Nephron progenitor cell (in vitro differentiated cells): ENCODE measurements at regions not wholly inside any gene's neighbourhood (a gene's known extent, or its start where the extent isn't known, plus 50 kb on each side); places are given as distances from the start of the nearest gene placed in this dataset.
A peak's percentile ranks its signal among the peaks of the same experiment; 100 is the strongest.

Experiments used
- DNase-seq: peaks from one replicate; pipeline ENCODE4 v3.0.0; 2021
- H3K27ac Mint-ChIP-seq: 2 replicates; pipeline ENCODE4 v1.8.0; 2021; ENCODE audit warnings: mild to moderate bottlenecking, moderate library complexity, mixed read lengths
- H3K27me3 Mint-ChIP-seq: 2 replicates; pipeline ENCODE4 v1.8.0; 2021; ENCODE audit warnings: mild to moderate bottlenecking, low read depth, mixed read lengths; ENCODE audit not compliant: poor library complexity
- H3K36me3 Mint-ChIP-seq: 2 replicates; pipeline ENCODE4 v1.8.0; 2021; ENCODE audit warnings: low read depth, mixed read lengths
- H3K4me1 Mint-ChIP-seq: 2 replicates; pipeline ENCODE4 v1.8.0; 2021; ENCODE audit warnings: mixed read lengths
- H3K4me3 Mint-ChIP-seq: 2 replicates; pipeline ENCODE4 v1.8.0; 2021; ENCODE audit warnings: mild to moderate bottlenecking, moderate library complexity, mixed read lengths
- H3K9me3 Mint-ChIP-seq: 2 replicates; pipeline ENCODE4 v1.8.0; 2021; ENCODE audit warnings: mild to moderate bottlenecking, moderate library complexity, mixed read lengths
- CTCF ChIP-seq: fragments of 200-600 bp; sonication (generic); IDR thresholded peaks from 2 replicates; pipeline ENCODE4 v1.5.0; 2021; ENCODE audit warnings: antibody characterized with exemption

GRCh38 chr2:10183146-10183675, 60.7 kb downstream of the RRM2 start:
- H3K4me3 Mint-ChIP-seq = no peak overlapping the region
- H3K36me3 Mint-ChIP-seq = peaks cover 31% of the 10 kb centered on the region
- H3K27ac Mint-ChIP-seq = peak overlapping the region; percentile 64
- no peaks in the 10 kb centered on the region for H3K27me3 Mint-ChIP-seq
- no peak for TF ChIP-seq CTCF
- H3K9me3 Mint-ChIP-seq = peaks cover 13% of the 10 kb centered on the region
- peaks cover 13% of the 10 kb centered on the region for H3K4me1 Mint-ChIP-seq
- no peak for DNase-seq

GRCh38 chr2:10184421-10184820, 61.9 kb downstream of the RRM2 start:
- H3K4me3 Mint-ChIP-seq = no peak overlapping the region
- peaks cover 12% of the 10 kb centered on the region for H3K9me3 Mint-ChIP-seq
- no peak for TF ChIP-seq CTCF
- no peak overlapping the region for H3K27ac Mint-ChIP-seq
- H3K4me1 Mint-ChIP-seq = peaks cover 13% of the 10 kb centered on the region
- no peaks in the 10 kb centered on the region for H3K27me3 Mint-ChIP-seq
- H3K36me3 Mint-ChIP-seq = peaks cover 30% of the 10 kb centered on the region
- no peak for DNase-seq

GRCh38 chr2:10185046-10185445, 62.5 kb downstream of the RRM2 start:
- Mint-ChIP-seq H3K27ac (peak overlapping the region; percentile 34), H3K27me3 (peaks cover 3% of the 10 kb centered on the region), H3K36me3 (peaks cover 30% of the 10 kb centered on the region), H3K4me1 (peaks cover 14% of the 10 kb centered on the region), H3K9me3 (peaks cover 10% of the 10 kb centered on the region), H3K4me3 (no peak overlapping the region)
- DNase-seq = no peak
- TF ChIP-seq CTCF = no peak

- H3K9me3 Mint-ChIP-seq = peaks cover 10% of the 10 kb centered on the region
- H3K27ac Mint-ChIP-seq = peak overlapping the region; percentile 79
- TF ChIP-seq CTCF = no peak
- peaks cover 31% of the 10 kb centered on the region for H3K36me3 Mint-ChIP-seq
- peaks cover 3% of the 10 kb centered on the region for H3K27me3 Mint-ChIP-seq
- peaks cover 21% of the 10 kb centered on the region for H3K4me1 Mint-ChIP-seq
- no peak for DNase-seq
- no peak overlapping the region for H3K4me3 Mint-ChIP-seq
These were observed 63.2 kb downstream of the RRM2 start for GRCh38 chr2:10185755-10186154.

- H3K9me3 Mint-ChIP-seq = no peaks in the 10 kb centered on the region
- peaks cover 3% of the 10 kb centered on the region for H3K27me3 Mint-ChIP-seq
- no peak for TF ChIP-seq CTCF
- H3K4me3 Mint-ChIP-seq = no peak overlapping the region
- peaks cover 33% of the 10 kb centered on the region for H3K4me1 Mint-ChIP-seq
- no peak overlapping the region for H3K27ac Mint-ChIP-seq
- peaks cover 21% of the 10 kb centered on the region for H3K36me3 Mint-ChIP-seq
- DNase-seq = no peak
These were observed 64.5 kb downstream of the RRM2 start for GRCh38 chr2:10186868-10187535.

- Mint-ChIP-seq H3K4me3 (no peak overlapping the region), H3K27ac (no peak overlapping the region), H3K9me3 (no peaks in the 10 kb centered on the region), H3K4me1 (peaks cover 33% of the 10 kb centered on the region), H3K36me3 (peaks cover 21% of the 10 kb centered on the region), H3K27me3 (peaks cover 3% of the 10 kb centered on the region)
- no peak for TF ChIP-seq CTCF
- no peak for DNase-seq
These were observed 65.1 kb downstream of the RRM2 start for GRCh38 chr2:10187661-10188060.
